ENCODE measurements at regions not wholly inside any gene's neighbourhood (a gene's known extent, or its start where the extent isn't known, plus 50 kb on each side); places are given as distances from the start of the nearest gene placed in this dataset. TPM values are rescaled to one million over a fixed set of nuclear protein-coding genes. Genes with fewer than 3 reads are reported as not detected.

DNA sequence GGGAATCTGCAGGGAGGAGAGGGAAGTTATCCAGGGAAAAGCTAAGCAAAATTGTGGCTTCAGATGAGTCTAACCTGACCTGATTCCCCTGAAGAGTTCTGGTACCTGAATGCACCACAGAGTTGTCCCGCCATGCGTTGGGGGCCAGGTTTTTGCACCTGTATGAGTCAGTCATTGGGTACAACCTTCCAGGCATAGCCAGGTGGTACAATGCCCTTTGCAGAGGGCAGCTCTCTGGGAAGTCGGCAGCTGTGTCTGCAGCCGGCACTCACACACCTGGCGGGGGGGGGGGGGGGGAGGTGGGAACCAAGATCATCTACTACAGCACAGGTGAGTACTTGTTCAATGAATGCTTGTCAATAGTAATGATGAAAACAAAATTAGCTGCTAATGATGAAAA, 52.5 kb upstream of the GTF3A start:
- Histone ChIP-seq H3K27me3 (no peaks in the 10 kb centered on the region), H3K36me3 (no peaks in the 10 kb centered on the region), H3K4me3 (no peak overlapping the region), H3K9me3 (no peaks in the 10 kb centered on the region), H3K27ac (no peak overlapping the region), H3K4me1 (ENCODE audit: insufficient read depth) (no peaks in the 10 kb centered on the region)
- intact Hi-C loops (cut with DNase I): loop anchor here (5.0 to 10.0 kb wide), 5 partner anchors 153 to 603 kb away; no protein-coding TSS in a partner anchor
- no peak for DNase-seq
- WGBS, 3 donors: 72 to 84% (median 78%) methylated on average over 5 of the region's 5 CpGs
- TF ChIP-seq POLR2A (IDR thresholded peaks at IDR 0.05) (no peak), EP300 (IDR thresholded peaks at IDR 0.05) (no peak)
- TF ChIP-seq, protein P1, sequence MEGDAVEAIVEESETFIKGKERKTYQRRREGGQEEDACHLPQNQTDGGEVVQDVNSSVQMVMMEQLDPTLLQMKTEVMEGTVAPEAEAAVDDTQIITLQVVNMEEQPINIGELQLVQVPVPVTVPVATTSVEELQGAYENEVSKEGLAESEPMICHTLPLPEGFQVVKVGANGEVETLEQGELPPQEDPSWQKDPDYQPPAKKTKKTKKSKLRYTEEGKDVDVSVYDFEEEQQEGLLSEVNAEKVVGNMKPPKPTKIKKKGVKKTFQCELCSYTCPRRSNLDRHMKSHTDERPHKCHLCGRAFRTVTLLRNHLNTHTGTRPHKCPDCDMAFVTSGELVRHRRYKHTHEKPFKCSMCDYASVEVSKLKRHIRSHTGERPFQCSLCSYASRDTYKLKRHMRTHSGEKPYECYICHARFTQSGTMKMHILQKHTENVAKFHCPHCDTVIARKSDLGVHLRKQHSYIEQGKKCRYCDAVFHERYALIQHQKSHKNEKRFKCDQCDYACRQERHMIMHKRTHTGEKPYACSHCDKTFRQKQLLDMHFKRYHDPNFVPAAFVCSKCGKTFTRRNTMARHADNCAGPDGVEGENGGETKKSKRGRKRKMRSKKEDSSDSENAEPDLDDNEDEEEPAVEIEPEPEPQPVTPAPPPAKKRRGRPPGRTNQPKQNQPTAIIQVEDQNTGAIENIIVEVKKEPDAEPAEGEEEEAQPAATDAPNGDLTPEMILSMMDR (IDR thresholded peaks at IDR 0.05): no peak

DNA sequence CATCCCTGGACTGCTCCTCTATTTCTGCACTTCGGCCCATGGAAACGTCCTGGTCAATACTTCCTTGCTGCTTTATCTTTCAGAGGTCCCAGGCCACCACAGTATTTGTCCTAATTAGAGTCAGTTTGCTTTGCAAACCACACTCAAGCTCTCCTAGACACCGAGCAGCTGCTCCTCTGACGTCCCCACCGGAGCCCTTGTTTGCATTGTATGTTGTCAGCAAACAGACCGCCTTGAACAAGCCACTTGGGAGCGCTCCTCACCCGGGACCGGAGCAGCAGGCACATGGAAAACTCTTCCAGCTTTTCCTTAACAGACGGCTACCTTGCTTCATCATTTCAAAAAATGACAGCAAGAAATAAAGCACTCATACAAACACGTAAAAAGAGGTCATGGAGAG, 51.5 kb upstream of the GTF3A start:
- WGBS, 3 donors: 13 to 18% (median 15%) methylated on average over 11 of the region's 11 CpGs
- Histone ChIP-seq H3K27me3 (no peaks in the 10 kb centered on the region), H3K36me3 (no peaks in the 10 kb centered on the region), H3K4me1 (ENCODE audit: insufficient read depth) (no peaks in the 10 kb centered on the region), H3K27ac (no peak overlapping the region), H3K4me3 (no peak overlapping the region), H3K9me3 (no peaks in the 10 kb centered on the region)
- TF ChIP-seq EP300 (IDR thresholded peaks at IDR 0.05) (no peak), POLR2A (IDR thresholded peaks at IDR 0.05) (no peak)
- intact Hi-C loops (cut with DNase I): loop anchor here (5.0 to 10.0 kb wide), 5 partner anchors 152 to 602 kb away; no protein-coding TSS in a partner anchor
- DNase-seq: no peak

DNA sequence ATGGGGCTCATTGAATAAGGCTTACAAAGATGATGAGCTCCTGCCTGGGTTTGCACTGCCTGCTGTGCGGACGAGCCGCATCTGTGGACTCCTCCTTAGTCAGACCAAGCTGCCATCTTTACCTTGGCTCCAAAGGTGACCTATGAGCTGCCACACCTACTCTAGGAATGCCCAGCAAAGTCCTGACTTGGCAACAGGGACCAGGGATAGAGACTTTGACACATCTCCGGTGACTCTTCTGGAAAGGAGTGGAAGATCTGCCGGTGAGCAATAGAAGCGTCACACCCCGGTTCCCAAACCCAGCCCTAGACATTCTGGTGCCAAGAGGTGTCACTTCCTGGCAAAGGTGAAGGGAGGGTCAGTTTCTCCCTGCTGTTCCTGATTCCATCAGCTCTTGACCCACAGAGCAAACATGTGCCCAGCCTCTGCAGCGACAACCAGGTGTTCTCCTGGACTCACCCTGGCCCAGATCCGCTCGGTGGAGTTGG, 50.2 kb upstream of the GTF3A start:
- Histone ChIP-seq H3K36me3 (no peaks in the 10 kb centered on the region), H3K4me1 (ENCODE audit: insufficient read depth) (no peaks in the 10 kb centered on the region), H3K27ac (no peak overlapping the region), H3K27me3 (no peaks in the 10 kb centered on the region), H3K9me3 (no peaks in the 10 kb centered on the region), H3K4me3 (no peak overlapping the region)
- 72 to 82% (median 74%) methylated on average over 10 of the region's 10 CpGs for WGBS, 3 donors
- intact Hi-C loops (cut with DNase I): loop anchor here (5.0 to 10.0 kb wide), 5 partner anchors 151 to 601 kb away; no protein-coding TSS in a partner anchor
- TF ChIP-seq, protein P1 (IDR thresholded peaks at IDR 0.05): no peak
- TF ChIP-seq POLR2A (IDR thresholded peaks at IDR 0.05) (no peak), EP300 (IDR thresholded peaks at IDR 0.05) (no peak)
- no peak for DNase-seq

Small RNAs in the stretch of these regions (small RNA-seq; reads per million reads assigned to genes)
- not detected for gene RNU6-70P
